GM12878 (cell line): ENCODE measurements at regions not wholly inside any gene's neighbourhood (a gene's known extent, or its start where the extent isn't known, plus 50 kb on each side); places are given as distances from the start of the nearest gene placed in this dataset.

Experiments used
- ATAC-seq: fragments of 200-7000 bp; cut with Tn5 transposase; 3 replicates; pipeline ENCODE4 v1.9.1; 2020; ENCODE audit warnings: mild to moderate bottlenecking, moderate library complexity
- BruUV-seq: library from RNA; stranded (reverse); fragments of 400-500 nt; replicated peaks from 2 replicates; lab custom pipeline; 2021; lab: Mats Ljungman, UMichigan
- CTCF ChIA-PET: fragments of 300-600 bp; sonication (Branson Sonifier 250); formaldehyde crosslinking; extraction: SDS; loops from one replicate; lab custom pipeline; 2021; ENCODE audit warnings: inconsistent platforms; lab: Yijun Ruan, JAX
- POLR2A ChIA-PET: fragments of 350-600 bp; formaldehyde crosslinking; extraction: SDS; loops from one replicate; lab custom pipeline; 2021; ENCODE audit warnings: inconsistent platforms; lab: Charles Lee
- RAD21 ChIA-PET: fragments of 300-600 bp; sonication (Branson Sonifier 250); formaldehyde crosslinking; loops from one replicate; lab custom pipeline; 2023; ENCODE audit warnings: antibody characterized with exemption; ENCODE audit not compliant: unreplicated experiment; lab: Charles Lee
- SMC1A ChIA-PET: fragments of 300-600 bp; sonication (Branson Sonifier 250); formaldehyde crosslinking; loops from one replicate; lab custom pipeline; 2023; ENCODE audit not compliant: unreplicated experiment, uncharacterized antibody; lab: Charles Lee
- DNase-seq: peaks from one replicate; pipeline ENCODE4 v3.0.0-alpha.2; 2011; ENCODE audit warnings: low read depth, low spot score
- FAIRE-seq: peaks from 3 replicates; lab custom pipeline; 2011; peaks lifted over from hg19 to GRCh38; lab: Jason Lieb, UNC
- H2AFZ ChIP-seq: 2 replicates; pipeline ENCODE4 v1.6.0; 2011; ENCODE audit warnings: low read depth, low read length, control low read depth; ENCODE audit not compliant: control insufficient read depth
- H3K27ac ChIP-seq: 2 replicates; pipeline ENCODE4 v1.5.1; 2011; ENCODE audit warnings: control low read depth; ENCODE audit not compliant: control insufficient read depth, insufficient read depth
- H3K27me3 ChIP-seq, 2 experiments: replicated peaks in 1 of 2; 2 replicates each; pipeline versions ENCODE4 v1.6.0 to v1.6.1; 2011; ENCODE audit warnings: low read length in 1 of 2; ENCODE audit not compliant: control insufficient read depth in 2 of 2, insufficient read depth in 2 of 2
- H3K36me3 ChIP-seq, 2 experiments: 2 replicates each; pipeline ENCODE4 v1.5.1; 2011; ENCODE audit warnings: low read length in 1 of 2; ENCODE audit not compliant: control insufficient read depth in 2 of 2, insufficient read depth in 2 of 2
- H3K4me1 ChIP-seq: 2 replicates; pipeline ENCODE4 v1.6.1; 2011; ENCODE audit warnings: mild to moderate bottlenecking, low read length, moderate library complexity, mixed read lengths; ENCODE audit not compliant: control insufficient read depth, insufficient read depth
- H3K4me2 ChIP-seq: 2 replicates; pipeline ENCODE4 v1.6.0; 2011; ENCODE audit warnings: control low read depth; ENCODE audit not compliant: control insufficient read depth, insufficient read depth
- H3K4me3 ChIP-seq: fragments of 200-600 bp; sonication (generic); 2 replicates; pipeline ENCODE4 v1.5.1; 2016
- H3K79me2 ChIP-seq: 2 replicates; pipeline ENCODE4 v1.6.0; 2011; ENCODE audit warnings: low read length; ENCODE audit not compliant: control insufficient read depth, insufficient read depth
- H3K9ac ChIP-seq: 2 replicates; pipeline ENCODE4 v1.8.0; 2011; ENCODE audit warnings: low read length, control low read depth, mixed read lengths; ENCODE audit not compliant: control insufficient read depth, insufficient read depth
- H3K9me3 ChIP-seq: replicated peaks from 3 replicates; pipeline ENCODE4 v1.5.1; 2011; ENCODE audit warnings: mild to moderate bottlenecking, low read length; ENCODE audit not compliant: control insufficient read depth, insufficient read depth
- H4K20me1 ChIP-seq: 2 replicates; pipeline ENCODE4 v1.6.0; 2011; ENCODE audit not compliant: control insufficient read depth, insufficient read depth
- BCL11A ChIP-seq: IDR thresholded peaks from 2 replicates; pipeline ENCODE4 v1.6.1; 2011; ENCODE audit warnings: low read depth, low read length
- CBFB ChIP-seq: IDR thresholded peaks from 2 replicates; pipeline ENCODE4 v1.6.1; 2016; ENCODE audit warnings: antibody characterized with exemption, low read depth
- CREB1 ChIP-seq: IDR thresholded peaks from 2 replicates; pipeline ENCODE4 v1.6.1; 2012; ENCODE audit warnings: low read depth, mild to moderate bottlenecking, inconsistent platforms
- GABPA ChIP-seq: IDR thresholded peaks from 2 replicates; pipeline ENCODE4 v1.6.1; 2014; ENCODE audit warnings: antibody characterized with exemption, low read depth, mild to moderate bottlenecking, inconsistent platforms
- HDAC2 ChIP-seq: fragments of 200-600 bp; sonication (generic); IDR thresholded peaks from 2 replicates; pipeline ENCODE4 v1.6.1; 2017
- HSF1 ChIP-seq: fragments of 150-350 bp; IDR thresholded peaks from 2 replicates; pipeline ENCODE4 v1.6.1; 2014; ENCODE audit warnings: mild to moderate bottlenecking, low read depth, low read length
- LARP7 ChIP-seq: fragments of 450-650 bp; IDR thresholded peaks from 2 replicates; pipeline ENCODE4 v1.6.1; 2017; ENCODE audit warnings: mild to moderate bottlenecking
- MAX ChIP-seq: IDR thresholded peaks from 2 replicates; pipeline ENCODE4 v1.6.1; 2012; ENCODE audit warnings: low read depth, low read length, improper control_type of control experiment
- MLLT1 ChIP-seq: fragments of 450-650 bp; IDR thresholded peaks from 2 replicates; pipeline ENCODE4 v1.6.1; 2016; ENCODE audit warnings: mild to moderate bottlenecking
- MTA2 ChIP-seq: fragments of 450-650 bp; IDR thresholded peaks from 2 replicates; pipeline ENCODE4 v1.6.1; 2016; ENCODE audit warnings: low read depth, mild to moderate bottlenecking, moderate library complexity
- NFYA ChIP-seq: IDR thresholded peaks from 2 replicates; pipeline ENCODE4 v1.6.1; 2011; ENCODE audit warnings: low read depth, mild to moderate bottlenecking, low read length, improper control_type of control experiment, borderline replicate concordance
- PKNOX1 ChIP-seq: fragments of 450-650 bp; IDR thresholded peaks from 2 replicates; pipeline ENCODE4 v1.6.1; 2016; ENCODE audit warnings: mild to moderate bottlenecking
- POLR2AphosphoS2 ChIP-seq: IDR thresholded peaks from 2 replicates; pipeline ENCODE4 v1.6.1; 2011; ENCODE audit warnings: low read depth, mild to moderate bottlenecking, low read length, improper control_type of control experiment, moderate library complexity
- STAT1 ChIP-seq: fragments of 450-650 bp; conservative IDR thresholded peaks from 2 replicates; pipeline ENCODE4 v1.6.1; 2014; ENCODE audit warnings: antibody characterized with exemption, mild to moderate bottlenecking
- TARDBP ChIP-seq: IDR thresholded peaks from 2 replicates; pipeline ENCODE4 v1.6.1; 2016; ENCODE audit warnings: borderline replicate concordance
- TCF7 ChIP-seq: IDR thresholded peaks from 2 replicates; pipeline ENCODE4 v1.6.1; 2014; ENCODE audit warnings: antibody characterized with exemption, borderline replicate concordance
- YY1 ChIP-seq: IDR thresholded peaks from 2 replicates; pipeline ENCODE4 v1.6.1; 2011; ENCODE audit warnings: low read depth, mild to moderate bottlenecking, low read length
- ZBED1 ChIP-seq: IDR thresholded peaks from 2 replicates; pipeline ENCODE4 v1.6.1; 2016; ENCODE audit warnings: borderline replicate concordance
- ZNF24 ChIP-seq: fragments of 450-650 bp; IDR thresholded peaks from 2 replicates; pipeline ENCODE4 v1.6.1; 2017; ENCODE audit warnings: antibody characterized with exemption, mild to moderate bottlenecking
- ZNF274 ChIP-seq: IDR thresholded peaks from one replicate; pipeline ENCODE4 v1.8.0; 2011; ENCODE audit not compliant: insufficient read length, insufficient read depth
- WGBS: methylation state at CpG from one replicate; pipeline ENCODE4 v1.1.6; 2016; ENCODE audit warnings: low lambda C conversion rate; ENCODE audit not compliant: insufficient replicate concordance, insufficient coverage; ENCODE audit errors: missing lambda C conversion rate; 5-methylcytosine and 5-hydroxymethylcytosine counted together
- in situ Hi-C: fragments of 300-500 bp; cut with MboI; formaldehyde crosslinking; loops from 9 replicates; pipeline ENCODE4 v1.14.3; 2018; ENCODE audit warnings: mixed read lengths
- intact Hi-C: fragments of 100-400 bp; cut with micrococcal nuclease; formaldehyde crosslinking; loops from one replicate; pipeline ENCODE4 v1.14.2; 2022; ENCODE audit not compliant: unreplicated experiment

- TF ChIP-seq MAX (no peak), MTA2 (no peak), MLLT1 (no peak), POLR2AphosphoS2 (no peak), YY1 (no peak), NFYA (no peak), ZBED1 (no peak), HSF1 (no peak), LARP7 (no peak), CBFB (no peak), TCF7 (no peak), ZNF274 (no peak), STAT1 (no peak), CREB1 (no peak), TARDBP (no peak), ZNF24 (no peak), GABPA (no peak), PKNOX1 (no peak), BCL11A (no peak), HDAC2 (no peak)
- ATAC-seq (no peak), FAIRE-seq (no peak), DNase-seq (no peak)
- CTCF ChIA-PET: no interaction called here
- no peak overlapping the region for H2AFZ ChIP-seq
- H3K9me3 ChIP-seq: no peaks in the 10 kb centered on the region; the same call in 2 of the 3 replicates
- no peaks in the 10 kb centered on the region for H3K36me3 ChIP-seq
- POLR2A ChIA-PET: no interaction called here
- 7% methylated on average over 7 of the region's 7 CpGs for WGBS
- in situ Hi-C loops: no loop called here
- no peak overlapping the region for H3K9ac ChIP-seq
- no peak overlapping the region for H3K4me3 ChIP-seq
- no peak overlapping the region for H3K27ac ChIP-seq
- H4K20me1 ChIP-seq: no peaks in the 10 kb centered on the region
- intact Hi-C loops: no loop called here
- no peaks in the 10 kb centered on the region; the same call in 1 of the 2 replicates for H3K4me1 ChIP-seq
- no TSS peak for BruUV-seq
- RAD21 ChIA-PET: no interaction called here
- H3K27me3 ChIP-seq: no peaks in the 10 kb centered on the region; a peak in 1 of 4 replicates
- no peaks in the 10 kb centered on the region for H3K79me2 ChIP-seq
- no peak overlapping the region for H3K4me2 ChIP-seq
- SMC1A ChIA-PET: no interaction called here
These were observed 165.9 kb upstream of the CDYL start for GRCh38 chr6:4610256-4610655.
